Fibroblast of lung (primary cell): ENCODE measurements at regions not wholly inside any gene's neighbourhood (a gene's known extent, or its start where the extent isn't known, plus 50 kb on each side); places are given as distances from the start of the nearest gene placed in this dataset.
A peak's percentile ranks its signal among the peaks of the same experiment; 100 is the strongest.

Source experiments
- DNase-seq, 2 donors: peaks; one replicate each; pipeline versions ENCODE4 v3.0.0 to v3.0.0-alpha.2; 2010; ENCODE audit warnings: low read depth in 2 of 2
- H2AFZ ChIP-seq: 2 replicates; pipeline ENCODE4 v1.5.1; 2012; ENCODE audit warnings: low read length, control low read depth, inconsistent platforms
- H3K27ac ChIP-seq: 2 replicates; pipeline ENCODE4 v1.5.1; 2011; ENCODE audit warnings: low read length, control low read depth; ENCODE audit not compliant: insufficient read depth
- H3K27me3 ChIP-seq: 2 replicates; pipeline ENCODE4 v1.5.1; 2011; ENCODE audit warnings: mild to moderate bottlenecking, low read length; ENCODE audit not compliant: control insufficient read depth, insufficient read depth
- H3K36me3 ChIP-seq: 2 replicates; pipeline ENCODE4 v1.5.1; 2011; ENCODE audit warnings: low read length; ENCODE audit not compliant: control insufficient read depth, insufficient read depth
- H3K4me1 ChIP-seq: 2 replicates; pipeline ENCODE4 v1.5.1; 2011; ENCODE audit warnings: low read length; ENCODE audit not compliant: control insufficient read depth, insufficient read depth; ENCODE audit errors: extremely low read depth
- H3K4me2 ChIP-seq: 2 replicates; pipeline ENCODE4 v1.5.1; 2011; ENCODE audit warnings: low read length, control low read depth; ENCODE audit not compliant: insufficient read depth; ENCODE audit errors: extremely low read depth
- H3K4me3 ChIP-seq, 4 experiments: fragments of 200-600 bp in 1 of 4; sonication (generic) in 1 of 4; replicated peaks in 1 of 4; 2 replicates each; pipeline ENCODE4 v1.5.1; 2011 to 2016; ENCODE audit warnings: low read length in 4 of 4, low read depth in 3 of 4, mild to moderate bottlenecking in 3 of 4, control low read depth in 2 of 4, inconsistent platforms in 1 of 4, mixed read lengths in 1 of 4; ENCODE audit not compliant: insufficient read depth in 1 of 4; ENCODE audit errors: control extremely low read depth in 1 of 4
- H3K79me2 ChIP-seq: 2 replicates; pipeline ENCODE4 v1.5.1; 2012; ENCODE audit warnings: mild to moderate bottlenecking, low read length, inconsistent platforms; ENCODE audit not compliant: control insufficient read depth, insufficient read depth
- H3K9ac ChIP-seq: 2 replicates; pipeline ENCODE4 v1.5.1; 2011; ENCODE audit warnings: mild to moderate bottlenecking, low read length, control low read depth; ENCODE audit not compliant: insufficient read depth
- H3K9me3 ChIP-seq: 2 replicates; pipeline ENCODE4 v1.5.1; 2012; ENCODE audit warnings: low read depth, low read length; ENCODE audit not compliant: control insufficient read depth, insufficient read depth
- H4K20me1 ChIP-seq: 2 replicates; pipeline ENCODE4 v1.5.1; 2011; ENCODE audit warnings: low read length; ENCODE audit not compliant: control insufficient read depth, insufficient read depth; ENCODE audit errors: extremely low read depth
- EZH2 ChIP-seq: IDR thresholded peaks from 2 replicates; pipeline ENCODE4 v1.5.1; 2012; ENCODE audit warnings: low read length, control low read depth, mild to moderate bottlenecking; ENCODE audit errors: missing control alignments
- TF ChIP-seq, protein P1 (sequence below), 2 donors: IDR thresholded peaks in 1 of 2; conservative IDR thresholded peaks in 1 of 2; 1 replicate in 1 of 2; 2 replicates in 1 of 2; pipeline ENCODE4 v1.5.1; 2011 to 2012; ENCODE audit warnings: low read length in 2 of 2, control low read depth in 1 of 2, inconsistent platforms in 1 of 2, low read depth in 1 of 2, mild to moderate bottlenecking in 1 of 2

DNA sequence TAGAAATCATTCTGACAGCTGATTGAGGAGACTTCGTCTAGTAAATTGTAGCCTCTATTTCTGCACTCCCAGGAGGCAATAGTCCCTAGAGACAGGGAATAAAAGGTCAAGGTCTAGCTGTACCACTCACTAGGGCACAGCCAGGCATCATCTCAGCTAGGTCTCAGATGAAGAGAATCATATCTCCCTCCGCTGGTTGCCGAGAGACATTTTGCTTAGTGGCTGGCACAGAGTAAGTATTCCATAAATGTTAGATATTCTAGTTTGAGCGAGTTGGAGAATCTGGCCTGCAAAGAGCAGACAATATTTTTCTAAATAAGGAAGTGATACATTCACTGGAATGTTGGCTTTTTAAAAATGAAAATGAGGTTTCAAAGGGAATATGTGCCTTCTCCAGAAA, 180.4 kb upstream of the ACTBL2 start:
- TF ChIP-seq, protein P1, sequence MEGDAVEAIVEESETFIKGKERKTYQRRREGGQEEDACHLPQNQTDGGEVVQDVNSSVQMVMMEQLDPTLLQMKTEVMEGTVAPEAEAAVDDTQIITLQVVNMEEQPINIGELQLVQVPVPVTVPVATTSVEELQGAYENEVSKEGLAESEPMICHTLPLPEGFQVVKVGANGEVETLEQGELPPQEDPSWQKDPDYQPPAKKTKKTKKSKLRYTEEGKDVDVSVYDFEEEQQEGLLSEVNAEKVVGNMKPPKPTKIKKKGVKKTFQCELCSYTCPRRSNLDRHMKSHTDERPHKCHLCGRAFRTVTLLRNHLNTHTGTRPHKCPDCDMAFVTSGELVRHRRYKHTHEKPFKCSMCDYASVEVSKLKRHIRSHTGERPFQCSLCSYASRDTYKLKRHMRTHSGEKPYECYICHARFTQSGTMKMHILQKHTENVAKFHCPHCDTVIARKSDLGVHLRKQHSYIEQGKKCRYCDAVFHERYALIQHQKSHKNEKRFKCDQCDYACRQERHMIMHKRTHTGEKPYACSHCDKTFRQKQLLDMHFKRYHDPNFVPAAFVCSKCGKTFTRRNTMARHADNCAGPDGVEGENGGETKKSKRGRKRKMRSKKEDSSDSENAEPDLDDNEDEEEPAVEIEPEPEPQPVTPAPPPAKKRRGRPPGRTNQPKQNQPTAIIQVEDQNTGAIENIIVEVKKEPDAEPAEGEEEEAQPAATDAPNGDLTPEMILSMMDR (conservative IDR thresholded peaks at IDR 0.05 in 1 of 2, IDR thresholded peaks at IDR 0.05 in 1 of 2; ENCODE audit: low read depth in 1 of 2, low read length in 2 of 2) = no peak
- TF ChIP-seq EZH2 = no peak
- Histone ChIP-seq H3K4me2 (no peak overlapping the region), H2AFZ (peak overlapping the region; percentile 28), H3K36me3 (no peaks in the 10 kb centered on the region), H3K79me2 (no peaks in the 10 kb centered on the region), H3K9ac (no peak overlapping the region), H4K20me1 (no peaks in the 10 kb centered on the region), H3K4me1 (no peaks in the 10 kb centered on the region), H3K27me3 (no peaks in the 10 kb centered on the region), H3K9me3 (no peaks in the 10 kb centered on the region), H3K4me3 (no peak overlapping the region), H3K27ac (no peak overlapping the region)
- peak in 1 of 2 donors; percentile 54 for DNase-seq

DNA sequence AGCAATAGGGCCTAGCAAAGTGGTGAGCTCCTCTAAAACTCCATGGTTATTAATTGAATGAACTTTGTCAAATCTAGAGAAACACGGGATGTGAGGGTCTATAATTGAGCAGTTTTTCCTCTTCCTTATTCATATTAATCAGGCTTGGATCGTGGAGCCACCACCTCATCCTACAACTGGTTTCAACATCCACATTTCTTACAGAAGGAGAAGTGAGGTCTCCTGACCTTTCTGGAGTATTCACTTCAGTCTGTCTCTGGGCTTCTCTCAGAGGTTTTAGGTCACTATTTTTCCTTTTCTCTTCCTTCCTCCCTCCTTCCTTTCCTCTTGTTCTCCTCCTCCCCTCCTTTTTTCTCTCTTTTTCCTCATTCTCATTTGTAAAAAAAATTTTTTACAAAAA, 177.3 kb upstream of the ACTBL2 start:
- no peak overlapping the region for H3K9ac ChIP-seq
- H3K36me3 ChIP-seq = no peaks in the 10 kb centered on the region
- H2AFZ ChIP-seq = no peak overlapping the region
- H3K27ac ChIP-seq = no peak overlapping the region
- TF ChIP-seq, protein P1 (conservative IDR thresholded peaks at IDR 0.05 in 1 of 2, IDR thresholded peaks at IDR 0.05 in 1 of 2; ENCODE audit: low read depth in 1 of 2, low read length in 2 of 2) = no peak
- no peak for TF ChIP-seq EZH2
- H4K20me1 ChIP-seq = no peaks in the 10 kb centered on the region
- H3K79me2 ChIP-seq = no peaks in the 10 kb centered on the region
- no peaks in the 10 kb centered on the region for H3K9me3 ChIP-seq
- DNase-seq = no peak
- no peaks in the 10 kb centered on the region for H3K27me3 ChIP-seq
- no peaks in the 10 kb centered on the region for H3K4me1 ChIP-seq
- H3K4me2 ChIP-seq = no peak overlapping the region
- no peak overlapping the region for H3K4me3 ChIP-seq

DNA sequence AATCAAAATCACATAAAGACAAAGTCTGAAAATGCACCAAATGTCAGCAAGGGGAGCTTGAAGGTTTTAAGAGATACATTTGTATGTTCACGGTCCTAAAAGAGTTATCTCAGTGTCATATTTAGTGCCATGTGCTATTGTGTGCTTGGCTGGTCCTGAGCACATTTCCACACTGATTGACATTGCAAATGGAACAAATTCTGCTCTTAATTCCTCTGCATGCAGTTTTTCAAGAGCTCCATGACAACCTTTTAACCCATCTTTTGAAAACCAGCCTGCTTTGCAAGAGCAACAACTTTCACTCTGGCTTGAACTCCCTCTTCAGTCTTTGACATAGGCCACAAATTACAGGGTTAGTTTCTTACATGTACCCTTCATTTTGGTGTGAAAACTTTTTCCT, 175.4 kb upstream of the ACTBL2 start:
- Histone ChIP-seq H3K9me3 (no peaks in the 10 kb centered on the region), H3K4me2 (no peak overlapping the region), H3K79me2 (no peaks in the 10 kb centered on the region), H3K9ac (no peak overlapping the region), H3K36me3 (no peaks in the 10 kb centered on the region), H2AFZ (no peak overlapping the region), H3K27ac (no peak overlapping the region), H4K20me1 (no peaks in the 10 kb centered on the region), H3K4me1 (no peaks in the 10 kb centered on the region), H3K4me3 (no peak overlapping the region), H3K27me3 (no peaks in the 10 kb centered on the region)
- TF ChIP-seq, protein P1 (conservative IDR thresholded peaks at IDR 0.05 in 1 of 2, IDR thresholded peaks at IDR 0.05 in 1 of 2; ENCODE audit: low read depth in 1 of 2, low read length in 2 of 2) = no peak
- TF ChIP-seq EZH2 = no peak
- DNase-seq = no peak
